Testis (tissue), 2 donors: ENCODE measurements at regions not wholly inside any gene's neighbourhood (a gene's known extent, or its start where the extent isn't known, plus 50 kb on each side); places are given as distances from the start of the nearest gene placed in this dataset.

ENCODE experiments used
- CTCF ChIP-seq, 3 experiments: fragments of 450-650 bp in 2 of 3; fragments of 200-600 bp in 1 of 3; sonication (generic) in 1 of 3; IDR thresholded peaks; one replicate each; pipeline ENCODE4 v1.5.1; 2016 to 2019; ENCODE audit warnings: antibody characterized with exemption in 3 of 3, mild to moderate bottlenecking in 2 of 3, moderate library complexity in 1 of 3
- POLR2A ChIP-seq: fragments of 450-650 bp; IDR thresholded peaks from one replicate; pipeline ENCODE4 v1.6.1; 2017; ENCODE audit warnings: antibody characterized with exemption, mild to moderate bottlenecking, moderate library complexity

- TF ChIP-seq CTCF (IDR thresholded peaks at IDR 0.05) (no peak), POLR2A (no peak)
Measured at GRCh38 chrX:39871648-39872047, 226.1 kb downstream of the BCOR start.
